ENCODE measurements at regions not wholly inside any gene's neighbourhood (a gene's known extent, or its start where the extent isn't known, plus 50 kb on each side); places are given as distances from the start of the nearest gene placed in this dataset.
"Not testable (repeated sequence)": the region's sequence is repeated elsewhere in the genome, so short reads cannot be mapped to it uniquely, and the experiment has no call there.

DNA sequence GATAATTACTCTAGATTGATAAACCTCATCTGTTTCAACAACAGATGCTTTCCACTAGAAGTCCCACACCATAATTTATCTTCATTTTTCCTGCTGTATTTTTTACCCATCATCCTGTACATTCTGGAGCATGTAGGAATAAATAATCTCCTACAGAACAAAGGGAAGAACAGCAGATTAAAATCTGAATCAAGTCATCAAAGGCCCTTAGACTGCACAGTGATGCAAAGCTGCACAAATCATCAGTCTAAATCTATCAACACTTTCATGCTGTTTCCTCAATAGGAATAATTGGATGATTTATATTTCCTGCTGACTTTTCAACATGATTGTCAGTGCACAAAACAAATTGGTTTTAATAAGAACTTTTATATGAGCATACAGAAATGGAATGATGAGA lies 1143.9 kb downstream of the STIM2 start:
- Histone ChIP-seq H3K4me3 (ENCODE audit: low read length in 2 of 2) (no peak overlapping the region), H3K9me3 (ENCODE audit: control insufficient read depth in 2 of 2, low read length in 2 of 2) (no peaks in the 10 kb centered on the region), H3K36me3 (ENCODE audit: control insufficient read depth in 2 of 2, insufficient read depth in 2 of 2, low read length in 2 of 2) (no peaks in the 10 kb centered on the region), H3K9ac (ENCODE audit: low read depth in 1 of 2, low read length in 2 of 2) (no peak overlapping the region), H3K4me1 (ENCODE audit: control insufficient read depth in 2 of 2, insufficient read depth in 2 of 2, low read length in 2 of 2) (no peaks in the 10 kb centered on the region), H3K27me3 (ENCODE audit: control insufficient read depth in 2 of 2, insufficient read depth in 2 of 2, low read length in 2 of 2) (no peaks in the 10 kb centered on the region), H3K27ac (ENCODE audit: low read depth in 2 of 2, low read length in 2 of 2) (no peak overlapping the region)

- H3K4me1 ChIP-seq (ENCODE audit: control insufficient read depth in 2 of 2, insufficient read depth in 2 of 2, low read length in 2 of 2), result no peaks in the 10 kb centered on the region
- no peaks in the 10 kb centered on the region for H3K9me3 ChIP-seq (ENCODE audit: control insufficient read depth in 2 of 2, low read length in 2 of 2)
- no peak overlapping the region for H3K4me3 ChIP-seq (ENCODE audit: low read length in 2 of 2)
- no peak overlapping the region for H3K9ac ChIP-seq (ENCODE audit: low read depth in 1 of 2, low read length in 2 of 2)
- no peaks in the 10 kb centered on the region for H3K36me3 ChIP-seq (ENCODE audit: control insufficient read depth in 2 of 2, insufficient read depth in 2 of 2, low read length in 2 of 2)
- no peaks in the 10 kb centered on the region for H3K27me3 ChIP-seq (ENCODE audit: control insufficient read depth in 2 of 2, insufficient read depth in 2 of 2, low read length in 2 of 2)
- no peak overlapping the region for H3K27ac ChIP-seq (ENCODE audit: low read depth in 2 of 2, low read length in 2 of 2)
These were observed 1145.4 kb downstream of the STIM2 start for GRCh38 chr4:28006021-28006420.

GRCh38 chr4:28007693-28008092 lies 1147.1 kb downstream of the STIM2 start:
- Histone ChIP-seq H3K4me3 (ENCODE audit: low read length in 2 of 2) (no peak overlapping the region), H3K36me3 (ENCODE audit: control insufficient read depth in 2 of 2, insufficient read depth in 2 of 2, low read length in 2 of 2) (no peaks in the 10 kb centered on the region), H3K9ac (ENCODE audit: low read depth in 1 of 2, low read length in 2 of 2) (no peak overlapping the region), H3K27me3 (ENCODE audit: control insufficient read depth in 2 of 2, insufficient read depth in 2 of 2, low read length in 2 of 2) (no peaks in the 10 kb centered on the region), H3K27ac (ENCODE audit: low read depth in 2 of 2, low read length in 2 of 2) (no peak overlapping the region), H3K9me3 (ENCODE audit: control insufficient read depth in 2 of 2, low read length in 2 of 2) (no peaks in the 10 kb centered on the region), H3K4me1 (ENCODE audit: control insufficient read depth in 2 of 2, insufficient read depth in 2 of 2, low read length in 2 of 2) (no peaks in the 10 kb centered on the region)

GRCh38 chr4:28009541-28009940 lies 1148.9 kb downstream of the STIM2 start:
- no peak overlapping the region for H3K27ac ChIP-seq (ENCODE audit: low read depth in 2 of 2, low read length in 2 of 2)
- no peak overlapping the region for H3K4me3 ChIP-seq (ENCODE audit: low read length in 2 of 2)
- no peaks in the 10 kb centered on the region for H3K27me3 ChIP-seq (ENCODE audit: control insufficient read depth in 2 of 2, insufficient read depth in 2 of 2, low read length in 2 of 2)
- no peak overlapping the region for H3K9ac ChIP-seq (ENCODE audit: low read depth in 1 of 2, low read length in 2 of 2)
- no peaks in the 10 kb centered on the region for H3K36me3 ChIP-seq (ENCODE audit: control insufficient read depth in 2 of 2, insufficient read depth in 2 of 2, low read length in 2 of 2)
- peaks cover 0 to 4% of the 10 kb centered on the region in 2 donors for H3K9me3 ChIP-seq (ENCODE audit: control insufficient read depth in 2 of 2, low read length in 2 of 2)
- H3K4me1 ChIP-seq (ENCODE audit: control insufficient read depth in 2 of 2, insufficient read depth in 2 of 2, low read length in 2 of 2), result no peaks in the 10 kb centered on the region

GRCh38 chr4:28010577-28011240 lies 1150.1 kb downstream of the STIM2 start:
- H3K4me3 ChIP-seq (ENCODE audit: low read length in 2 of 2), result no peak overlapping the region
- no peaks in the 10 kb centered on the region for H3K4me1 ChIP-seq (ENCODE audit: control insufficient read depth in 2 of 2, insufficient read depth in 2 of 2, low read length in 2 of 2)
- no peaks in the 10 kb centered on the region for H3K27me3 ChIP-seq (ENCODE audit: control insufficient read depth in 2 of 2, insufficient read depth in 2 of 2, low read length in 2 of 2)
- no peaks in the 10 kb centered on the region for H3K36me3 ChIP-seq (ENCODE audit: control insufficient read depth in 2 of 2, insufficient read depth in 2 of 2, low read length in 2 of 2)
- H3K9me3 ChIP-seq (ENCODE audit: control insufficient read depth in 2 of 2, low read length in 2 of 2), result peaks cover 0 to 4% of the 10 kb centered on the region in 2 donors
- H3K27ac ChIP-seq (ENCODE audit: low read depth in 2 of 2, low read length in 2 of 2), result no peak overlapping the region
- no peak overlapping the region for H3K9ac ChIP-seq (ENCODE audit: low read depth in 1 of 2, low read length in 2 of 2)

GRCh38 chr4:28014469-28014868 lies 1153.8 kb downstream of the STIM2 start:
- Histone ChIP-seq H3K4me1 (ENCODE audit: control insufficient read depth in 2 of 2, insufficient read depth in 2 of 2, low read length in 2 of 2) (no peaks in the 10 kb centered on the region), H3K27ac (ENCODE audit: low read depth in 2 of 2, low read length in 2 of 2) (no peak overlapping the region), H3K9ac (ENCODE audit: low read depth in 1 of 2, low read length in 2 of 2) (no peak overlapping the region)

DNA sequence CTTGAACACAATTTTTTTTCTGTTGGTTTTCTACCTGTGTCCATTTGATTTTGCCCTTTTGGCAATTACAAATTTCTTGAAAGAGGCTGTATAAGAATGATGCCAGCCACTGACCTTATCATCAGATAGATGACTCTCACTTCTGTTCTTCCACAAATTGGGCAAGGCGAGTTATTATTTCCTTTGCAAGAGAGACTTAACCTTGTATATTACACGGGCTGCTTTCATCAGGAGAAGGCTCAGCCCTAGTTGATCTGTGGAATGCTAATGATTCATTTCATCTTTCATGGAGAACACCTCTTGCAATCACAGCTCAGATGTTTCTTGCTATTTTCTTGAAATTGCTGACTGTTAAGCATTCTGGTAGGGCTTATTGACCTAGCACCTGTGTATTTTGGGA lies 1155.4 kb downstream of the STIM2 start:
- Histone ChIP-seq H3K4me3 (ENCODE audit: low read length in 2 of 2) (no peak overlapping the region), H3K9me3 (ENCODE audit: control insufficient read depth in 2 of 2, low read length in 2 of 2) (peaks cover 0 to 4% of the 10 kb centered on the region in 2 donors), H3K9ac (ENCODE audit: low read depth in 1 of 2, low read length in 2 of 2) (no peak overlapping the region), H3K27me3 (ENCODE audit: control insufficient read depth in 2 of 2, insufficient read depth in 2 of 2, low read length in 2 of 2) (no peaks in the 10 kb centered on the region), H3K27ac (ENCODE audit: low read depth in 2 of 2, low read length in 2 of 2) (no peak overlapping the region), H3K36me3 (ENCODE audit: control insufficient read depth in 2 of 2, insufficient read depth in 2 of 2, low read length in 2 of 2) (no peaks in the 10 kb centered on the region), H3K4me1 (ENCODE audit: control insufficient read depth in 2 of 2, insufficient read depth in 2 of 2, low read length in 2 of 2) (no peaks in the 10 kb centered on the region)

More at GRCh38 chr4:28014469-28014868, 1153.8 kb downstream of the STIM2 start:
- Histone ChIP-seq H3K27me3 (ENCODE audit: control insufficient read depth in 2 of 2, insufficient read depth in 2 of 2, low read length in 2 of 2) (no peaks in the 10 kb centered on the region), H3K36me3 (ENCODE audit: control insufficient read depth in 2 of 2, insufficient read depth in 2 of 2, low read length in 2 of 2) (no peaks in the 10 kb centered on the region), H3K9me3 (ENCODE audit: control insufficient read depth in 2 of 2, low read length in 2 of 2) (peaks cover 0 to 4% of the 10 kb centered on the region in 2 donors), H3K4me3 (ENCODE audit: low read length in 2 of 2) (no peak overlapping the region)

GRCh38 chr4:28038253-28038652 lies 1177.6 kb downstream of the STIM2 start:
- not testable (repeated sequence) for H3K9me3 ChIP-seq (ENCODE audit: control insufficient read depth in 2 of 2, low read length in 2 of 2); H3K4me3 ChIP-seq (ENCODE audit: low read length in 2 of 2); H3K27ac ChIP-seq (ENCODE audit: low read depth in 2 of 2, low read length in 2 of 2); H3K27me3 ChIP-seq (ENCODE audit: control insufficient read depth in 2 of 2, insufficient read depth in 2 of 2, low read length in 2 of 2); H3K36me3 ChIP-seq (ENCODE audit: control insufficient read depth in 2 of 2, insufficient read depth in 2 of 2, low read length in 2 of 2); H3K9ac ChIP-seq (ENCODE audit: low read depth in 1 of 2, low read length in 2 of 2); H3K4me1 ChIP-seq (ENCODE audit: control insufficient read depth in 2 of 2, insufficient read depth in 2 of 2, low read length in 2 of 2)

DNA sequence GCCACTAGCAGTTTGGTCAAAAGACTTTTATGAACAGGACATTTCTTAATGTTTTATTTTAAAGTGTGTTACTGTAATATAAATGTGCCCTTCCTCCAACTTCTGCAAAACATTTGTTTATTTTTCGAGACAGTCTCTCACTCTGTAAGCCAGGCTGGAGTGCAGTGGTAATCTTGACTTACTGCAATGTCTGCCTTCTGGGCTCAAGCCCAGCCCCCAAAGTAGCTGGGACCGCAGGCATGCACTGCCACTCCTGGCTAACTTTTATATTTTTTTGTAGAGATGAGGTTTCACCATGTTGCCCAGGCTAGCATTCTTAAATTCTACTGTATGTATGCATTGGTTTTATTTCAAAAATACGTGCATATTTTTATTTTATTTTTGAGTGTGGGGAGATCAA lies 1201.9 kb downstream of the STIM2 start:
- H3K9me3 ChIP-seq (ENCODE audit: control insufficient read depth in 2 of 2, low read length in 2 of 2), result no peaks in the 10 kb centered on the region
- H3K27me3 ChIP-seq (ENCODE audit: control insufficient read depth in 2 of 2, insufficient read depth in 2 of 2, low read length in 2 of 2), result no peaks in the 10 kb centered on the region
- no peaks in the 10 kb centered on the region for H3K4me1 ChIP-seq (ENCODE audit: control insufficient read depth in 2 of 2, insufficient read depth in 2 of 2, low read length in 2 of 2)
- H3K9ac ChIP-seq (ENCODE audit: low read depth in 1 of 2, low read length in 2 of 2), result no peak overlapping the region
- no peak overlapping the region for H3K4me3 ChIP-seq (ENCODE audit: low read length in 2 of 2)
- H3K36me3 ChIP-seq (ENCODE audit: control insufficient read depth in 2 of 2, insufficient read depth in 2 of 2, low read length in 2 of 2), result no peaks in the 10 kb centered on the region
- H3K27ac ChIP-seq (ENCODE audit: low read depth in 2 of 2, low read length in 2 of 2), result no peak overlapping the region

GRCh38 chr4:28073860-28074555 lies 1213.4 kb downstream of the STIM2 start:
- Histone ChIP-seq H3K4me1 (ENCODE audit: control insufficient read depth in 2 of 2, insufficient read depth in 2 of 2, low read length in 2 of 2) (no peaks in the 10 kb centered on the region), H3K4me3 (ENCODE audit: low read length in 2 of 2) (no peak overlapping the region), H3K9me3 (ENCODE audit: control insufficient read depth in 2 of 2, low read length in 2 of 2) (no peaks in the 10 kb centered on the region), H3K27me3 (ENCODE audit: control insufficient read depth in 2 of 2, insufficient read depth in 2 of 2, low read length in 2 of 2) (no peaks in the 10 kb centered on the region), H3K36me3 (ENCODE audit: control insufficient read depth in 2 of 2, insufficient read depth in 2 of 2, low read length in 2 of 2) (no peaks in the 10 kb centered on the region), H3K27ac (ENCODE audit: low read depth in 2 of 2, low read length in 2 of 2) (no peak overlapping the region), H3K9ac (ENCODE audit: low read depth in 1 of 2, low read length in 2 of 2) (no peak overlapping the region)

Data from mucosa of rectum (tissue), 2 donors.